ENCODE measurements at regions not wholly inside any gene's neighbourhood (a gene's known extent, or its start where the extent isn't known, plus 50 kb on each side); places are given as distances from the start of the nearest gene placed in this dataset.

GRCh38 chr13:105984646-105985045, 550.8 kb downstream of the EFNB2 start (continued):
- TF ChIP-seq REST (IDR thresholded peaks at IDR 0.05; ENCODE audit: low read depth) (no peak), CBX3 (IDR thresholded peaks at IDR 0.05; ENCODE audit: low read depth) (no peak), ZFX (IDR thresholded peaks at IDR 0.05) (no peak), EZH2 (IDR thresholded peaks at IDR 0.05) (no peak), CTCF (IDR thresholded peaks at IDR 0.05 in 2 of 3, conservative IDR thresholded peaks at IDR 0.05 in 1 of 3; ENCODE audit: borderline replicate concordance in 1 of 3, insufficient read depth in 1 of 3, low read depth in 2 of 3, low read length in 2 of 3) (no peak), YY1 (IDR thresholded peaks at IDR 0.05; ENCODE audit: extremely low read depth, insufficient replicate concordance, low read depth, low read length) (no peak)

GRCh38 chr13:105984236-105984635, 551.2 kb downstream of the EFNB2 start:
- CTCF ChIA-PET: no interaction called here
- no peak for TF ChIP-seq JUND (IDR thresholded peaks at IDR 0.05)
- no peak for TF ChIP-seq ZBTB33 (IDR thresholded peaks at IDR 0.05; ENCODE audit: extremely low read depth, insufficient replicate concordance, low read length)
- TF ChIP-seq RAD21 (IDR thresholded peaks at IDR 0.05; ENCODE audit: low read depth): no peak
- no peak for TF ChIP-seq EGR1 (IDR thresholded peaks at IDR 0.05; ENCODE audit: low read depth)
- no peak for TF ChIP-seq CEBPB (IDR thresholded peaks at IDR 0.05; ENCODE audit: low read depth)
- TF ChIP-seq ZFX (IDR thresholded peaks at IDR 0.05): no peak
- TF ChIP-seq CTCF (IDR thresholded peaks at IDR 0.05 in 2 of 3, conservative IDR thresholded peaks at IDR 0.05 in 1 of 3; ENCODE audit: borderline replicate concordance in 1 of 3, insufficient read depth in 1 of 3, low read depth in 2 of 3, low read length in 2 of 3): no peak
- no peak for TF ChIP-seq MAX (IDR thresholded peaks at IDR 0.05)
- TF ChIP-seq POLR2AphosphoS5 (IDR thresholded peaks at IDR 0.05; ENCODE audit: low read depth, low read length): no peak
- no peak for TF ChIP-seq EZH2phosphoT487 (IDR thresholded peaks at IDR 0.05; ENCODE audit: borderline replicate concordance)
- no peak for TF ChIP-seq ZNF274 (IDR thresholded peaks at IDR 0.05; ENCODE audit: low read depth, low read length)
- TF ChIP-seq CBX3 (IDR thresholded peaks at IDR 0.05; ENCODE audit: low read depth): no peak
- TF ChIP-seq POLR2A (IDR thresholded peaks at IDR 0.05; ENCODE audit: borderline replicate concordance, extremely low read depth, insufficient read depth, insufficient read length): no peak

More at GRCh38 chr13:105984236-105984635, 551.2 kb downstream of the EFNB2 start:
- intact Hi-C loops (cut with micrococcal nuclease): no loop called here
- Histone ChIP-seq H3K27ac (ENCODE audit: low read depth, low read length) (no peak overlapping the region), H3K4me3 (replicated peaks in 1 of 2; ENCODE audit: low read depth in 1 of 2, low read length in 2 of 2) (no peak overlapping the region), H4K20me1 (ENCODE audit: insufficient read depth) (no peaks in the 10 kb centered on the region), H3K27me3 (ENCODE audit: insufficient read depth, low read length) (no peaks in the 10 kb centered on the region), H3K9me2 (ENCODE audit: insufficient read depth) (no peaks in the 10 kb centered on the region), H3K4me1 (ENCODE audit: control insufficient read depth in 1 of 2, insufficient read depth in 2 of 2, low read length in 2 of 2) (no peaks in the 10 kb centered on the region), H3K9me3 (ENCODE audit: control insufficient read depth in 1 of 2, insufficient read depth in 1 of 2, low read depth in 1 of 2, low read length in 2 of 2) (no peaks in the 10 kb centered on the region), H2AFZ (ENCODE audit: low read depth, low read length, poor library complexity, severe bottlenecking) (no peak overlapping the region), H3K4me2 (ENCODE audit: low read length) (no peak overlapping the region), H3K79me2 (ENCODE audit: insufficient read depth, low read length) (no peaks in the 10 kb centered on the region), H3K9ac (ENCODE audit: low read length) (no peak overlapping the region), H3K36me3 (ENCODE audit: control insufficient read depth in 1 of 2, insufficient read depth in 2 of 2, low read length in 2 of 2) (no peaks in the 10 kb centered on the region)
- ChIA-PET POLR2A (no interaction called here), RAD21 (ENCODE audit: low non-redundant PET in 1 of 2, low total read pairs in 2 of 2, uncharacterized antibody in 2 of 2, unreplicated experiment in 2 of 2) (no interaction called here)
- ATAC-seq: no peak
- BruUV-seq (replicated peaks): no TSS peak
- DNase-seq (ENCODE audit: low read depth, low spot score): no peak

Data from HCT116 (cell line).